ENCODE measurements at regions not wholly inside any gene's neighbourhood (a gene's known extent, or its start where the extent isn't known, plus 50 kb on each side); places are given as distances from the start of the nearest gene placed in this dataset.

DNA sequence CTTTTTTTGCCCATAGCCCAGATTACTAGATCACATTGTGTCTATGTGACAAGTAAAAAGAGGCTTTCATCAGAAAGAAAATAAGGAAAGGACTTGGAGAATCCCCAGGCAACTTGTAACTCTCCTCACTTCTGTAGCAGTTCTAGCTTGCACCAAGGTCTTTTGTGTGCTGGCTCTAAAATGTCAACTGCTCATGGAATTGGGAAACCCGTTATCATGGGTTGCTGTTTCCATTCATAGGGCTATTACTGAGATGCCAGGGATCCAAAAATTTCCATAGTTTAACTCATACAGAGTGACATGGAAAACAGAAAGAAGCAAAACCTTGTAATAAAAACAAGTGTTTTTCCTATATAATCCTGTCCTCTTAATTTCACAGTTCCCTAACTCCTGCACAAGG, 123.9 kb upstream of the FBXL7 start:
- TF ChIP-seq EZH2phosphoT487 (IDR thresholded peaks at IDR 0.05; ENCODE audit: borderline replicate concordance, low read depth) (no peak), MEF2A (IDR thresholded peaks at IDR 0.05; ENCODE audit: borderline replicate concordance, low read depth) (no peak), CTCF (IDR thresholded peaks at IDR 0.05) (no peak), SMC3 (IDR thresholded peaks at IDR 0.05; ENCODE audit: low read depth, low read length) (no peak), RAD21 (IDR thresholded peaks at IDR 0.05; ENCODE audit: low read length) (no peak), NRF1 (IDR thresholded peaks at IDR 0.05; ENCODE audit: low read depth, low read length) (no peak), POLR2AphosphoS5 (IDR thresholded peaks at IDR 0.05; ENCODE audit: low read depth, low read length) (no peak), EP300 (IDR thresholded peaks at IDR 0.05; ENCODE audit: borderline replicate concordance in 1 of 2, low read depth in 1 of 2, low read length in 1 of 2) (no peak)

All from SK-N-SH (cell line).